ENCODE measurements at regions not wholly inside any gene's neighbourhood (a gene's known extent, or its start where the extent isn't known, plus 50 kb on each side); places are given as distances from the start of the nearest gene placed in this dataset.
"Not testable (repeated sequence)": the region's sequence is repeated elsewhere in the genome, so short reads cannot be mapped to it uniquely, and the experiment has no call there.

DNA sequence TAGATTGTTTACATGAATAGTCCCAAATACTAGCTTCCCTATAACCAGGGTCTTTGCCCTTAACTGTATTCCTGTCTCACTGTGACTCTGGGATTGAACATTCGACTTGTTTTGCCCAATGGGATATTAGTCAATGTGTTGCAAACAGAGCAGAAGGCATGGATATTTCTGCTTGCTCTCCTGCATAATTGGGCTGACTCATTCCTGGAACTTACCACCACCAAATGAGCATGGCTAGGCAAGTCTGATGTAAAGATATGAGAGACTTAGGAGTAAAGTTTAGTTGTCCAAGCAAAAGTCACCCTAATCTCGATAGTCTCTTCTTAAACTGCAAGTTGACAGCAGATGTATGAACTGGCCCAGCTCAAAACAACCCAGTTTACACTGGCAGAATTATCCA lies 273.5 kb upstream of the CCNG1 start:
- TF ChIP-seq, protein P1, sequence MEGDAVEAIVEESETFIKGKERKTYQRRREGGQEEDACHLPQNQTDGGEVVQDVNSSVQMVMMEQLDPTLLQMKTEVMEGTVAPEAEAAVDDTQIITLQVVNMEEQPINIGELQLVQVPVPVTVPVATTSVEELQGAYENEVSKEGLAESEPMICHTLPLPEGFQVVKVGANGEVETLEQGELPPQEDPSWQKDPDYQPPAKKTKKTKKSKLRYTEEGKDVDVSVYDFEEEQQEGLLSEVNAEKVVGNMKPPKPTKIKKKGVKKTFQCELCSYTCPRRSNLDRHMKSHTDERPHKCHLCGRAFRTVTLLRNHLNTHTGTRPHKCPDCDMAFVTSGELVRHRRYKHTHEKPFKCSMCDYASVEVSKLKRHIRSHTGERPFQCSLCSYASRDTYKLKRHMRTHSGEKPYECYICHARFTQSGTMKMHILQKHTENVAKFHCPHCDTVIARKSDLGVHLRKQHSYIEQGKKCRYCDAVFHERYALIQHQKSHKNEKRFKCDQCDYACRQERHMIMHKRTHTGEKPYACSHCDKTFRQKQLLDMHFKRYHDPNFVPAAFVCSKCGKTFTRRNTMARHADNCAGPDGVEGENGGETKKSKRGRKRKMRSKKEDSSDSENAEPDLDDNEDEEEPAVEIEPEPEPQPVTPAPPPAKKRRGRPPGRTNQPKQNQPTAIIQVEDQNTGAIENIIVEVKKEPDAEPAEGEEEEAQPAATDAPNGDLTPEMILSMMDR (IDR thresholded peaks at IDR 0.05; ENCODE audit: control insufficient read depth, insufficient read depth, low read depth, low read length, missing control alignments) = no peak
- no peak overlapping the region for H3K4me3 ChIP-seq (ENCODE audit: control insufficient read depth, low read depth, low read length)
- no peak for DNase-seq (ENCODE audit: low read depth)

DNA sequence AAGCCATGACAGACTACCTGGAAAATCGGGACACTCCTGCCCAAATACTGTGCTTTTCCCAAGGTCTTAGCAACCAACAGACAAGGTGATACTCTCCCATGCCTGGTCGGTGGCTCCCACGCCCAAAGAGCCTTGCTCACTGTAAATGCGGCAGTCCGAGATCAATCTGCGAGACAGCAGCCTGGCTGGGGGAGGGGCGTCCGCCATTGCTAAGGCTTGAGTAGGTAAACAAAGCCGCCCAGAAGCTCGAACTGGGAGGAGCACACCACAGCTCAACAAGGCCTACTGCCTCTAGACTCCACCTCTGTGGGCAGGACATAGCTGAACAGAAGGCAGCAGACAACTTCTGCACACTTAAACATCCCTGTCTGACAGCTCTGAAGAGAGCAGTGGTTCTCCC lies 272.1 kb upstream of the CCNG1 start:
- DNase-seq (ENCODE audit: low read depth) = no peak
- no peak overlapping the region for H3K4me3 ChIP-seq (ENCODE audit: control insufficient read depth, low read depth, low read length)
- TF ChIP-seq, protein P1 (IDR thresholded peaks at IDR 0.05; ENCODE audit: control insufficient read depth, insufficient read depth, low read depth, low read length, missing control alignments) = no peak

DNA sequence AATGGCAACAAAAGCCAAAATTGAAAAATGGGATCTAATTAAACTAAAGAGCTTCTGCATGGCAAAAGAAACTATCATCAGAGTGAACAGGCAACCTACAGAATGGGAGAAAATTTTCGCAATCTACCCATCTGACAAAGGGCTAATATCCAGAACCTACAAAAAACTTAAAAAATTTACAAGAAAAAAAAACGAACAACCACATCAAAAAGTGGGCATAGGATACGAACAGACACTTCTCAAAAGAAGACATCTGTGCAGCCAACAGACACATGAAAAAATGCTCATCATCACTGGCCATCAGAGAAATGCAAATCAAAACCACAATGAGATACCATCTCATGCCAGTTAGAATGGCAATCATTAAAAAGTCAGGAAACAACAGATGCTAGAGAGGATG lies 267.2 kb upstream of the CCNG1 start:
- not testable (repeated sequence) for DNase-seq (ENCODE audit: low read depth); H3K4me3 ChIP-seq (ENCODE audit: control insufficient read depth, low read depth, low read length)

DNA sequence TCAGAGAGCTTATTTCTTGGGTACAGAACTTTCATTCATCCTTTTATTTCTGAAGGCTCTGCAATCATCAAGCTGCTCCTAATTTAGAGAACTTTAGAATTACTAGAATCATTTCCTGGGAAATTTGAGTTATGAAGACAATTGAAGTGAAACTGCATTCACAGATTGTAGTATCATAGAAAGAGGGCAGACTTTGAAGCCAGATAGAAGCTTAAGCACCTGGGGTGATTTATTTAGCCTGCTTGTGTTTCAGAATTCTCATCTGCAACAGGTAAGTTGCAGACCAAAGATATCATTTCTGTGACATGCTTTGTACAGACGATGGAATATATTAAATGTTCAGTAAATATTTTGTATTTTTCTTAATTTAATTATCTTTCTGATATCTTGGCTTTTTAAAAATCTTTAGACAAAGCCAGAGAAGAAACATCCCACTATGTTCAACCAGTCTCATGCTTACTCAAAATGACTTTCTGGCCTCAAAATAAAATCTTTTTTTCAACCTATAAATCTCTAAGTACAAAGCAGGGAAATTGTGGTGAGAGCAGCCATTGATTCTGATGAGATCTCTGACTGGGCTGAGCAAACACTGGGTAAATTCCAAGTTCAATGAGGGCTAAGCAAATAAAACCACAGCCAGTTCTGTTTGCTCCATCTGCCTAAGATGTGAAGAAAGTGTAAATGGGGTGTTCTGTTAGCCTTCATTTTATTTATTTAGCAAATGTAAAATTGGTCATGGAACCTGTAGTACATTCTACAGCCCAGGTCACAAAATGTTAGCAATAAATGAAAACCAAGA lies 264.7 kb upstream of the CCNG1 start:
- no peak overlapping the region for H3K4me3 ChIP-seq (ENCODE audit: control insufficient read depth, low read depth, low read length)
- TF ChIP-seq, protein P1 (IDR thresholded peaks at IDR 0.05; ENCODE audit: control insufficient read depth, insufficient read depth, low read depth, low read length, missing control alignments) = no peak
- DNase-seq (ENCODE audit: low read depth) = no peak

DNA sequence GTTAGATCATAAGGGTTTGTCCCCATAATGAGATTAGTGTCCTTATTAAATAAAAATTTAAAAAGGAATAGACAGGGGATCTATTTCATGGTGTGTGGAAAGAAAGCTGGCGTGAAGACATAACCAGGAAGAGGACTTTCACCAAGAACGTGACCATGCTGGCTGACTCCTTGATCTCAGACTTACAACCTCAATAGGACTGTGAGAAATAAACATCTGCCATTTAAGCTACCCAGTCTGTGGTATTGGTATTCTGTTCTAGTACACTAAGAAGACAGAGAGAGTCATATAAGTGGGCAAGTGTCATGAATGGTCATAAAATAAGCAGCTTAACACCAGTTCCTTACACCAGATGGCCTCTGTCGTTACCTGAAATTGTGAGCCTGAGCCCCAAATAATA lies 259.4 kb upstream of the CCNG1 start:
- DNase-seq (ENCODE audit: low read depth) = no peak
- H3K4me3 ChIP-seq (ENCODE audit: control insufficient read depth, low read depth, low read length) = no peak overlapping the region
- TF ChIP-seq, protein P1 (IDR thresholded peaks at IDR 0.05; ENCODE audit: control insufficient read depth, insufficient read depth, low read depth, low read length, missing control alignments) = no peak

DNA sequence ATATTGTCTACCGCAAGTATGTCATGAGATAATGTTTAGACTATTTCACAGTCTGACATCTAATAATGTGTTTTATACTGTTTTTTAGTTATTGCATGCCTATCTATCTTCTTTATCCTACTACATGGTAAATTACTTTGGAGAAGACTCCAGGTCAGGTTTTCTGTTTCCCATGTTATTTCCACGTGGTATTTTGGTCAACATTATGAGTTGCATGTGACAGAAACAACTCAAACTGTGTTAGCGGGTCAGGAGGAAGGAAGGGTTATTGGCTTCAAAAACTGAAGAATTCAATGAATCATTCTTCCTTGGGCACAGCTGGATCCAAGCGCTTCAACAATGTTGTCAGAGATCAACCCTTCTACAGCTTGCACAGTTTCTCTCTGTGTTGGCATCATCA lies 252.1 kb upstream of the CCNG1 start:
- no peak overlapping the region for H3K4me3 ChIP-seq (ENCODE audit: control insufficient read depth, low read depth, low read length)
- DNase-seq (ENCODE audit: low read depth) = no peak
- TF ChIP-seq, protein P1 (IDR thresholded peaks at IDR 0.05; ENCODE audit: control insufficient read depth, insufficient read depth, low read depth, low read length, missing control alignments) = no peak

DNA sequence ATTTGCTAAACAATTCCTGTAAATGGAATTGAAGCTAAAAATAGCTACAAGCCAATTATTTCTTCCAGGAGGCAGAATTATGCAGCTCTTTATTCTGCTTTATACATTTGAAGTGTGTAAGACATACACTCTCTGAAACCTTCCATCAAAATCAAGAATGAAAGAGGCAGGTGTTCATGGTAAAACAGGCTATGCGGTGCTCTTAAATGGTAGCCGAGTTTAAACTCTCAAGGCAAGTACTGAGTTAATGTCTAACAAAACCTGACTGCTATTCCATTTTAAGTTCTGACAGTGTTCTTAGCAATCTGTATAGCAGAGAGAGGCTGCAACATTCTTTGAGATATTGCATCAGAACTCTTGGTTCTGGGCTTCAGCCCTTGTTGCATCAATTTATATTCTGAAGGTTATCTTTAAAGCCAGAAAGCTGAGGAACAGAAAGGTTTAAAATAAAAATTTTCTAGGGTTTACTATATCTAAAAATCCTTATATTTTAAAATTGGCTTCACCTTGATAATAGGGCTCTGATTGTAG lies 248.3 kb upstream of the CCNG1 start:
- no peak overlapping the region for H3K4me3 ChIP-seq (ENCODE audit: control insufficient read depth, low read depth, low read length)
- TF ChIP-seq, protein P1 (IDR thresholded peaks at IDR 0.05; ENCODE audit: control insufficient read depth, insufficient read depth, low read depth, low read length, missing control alignments) = no peak
- DNase-seq (ENCODE audit: low read depth) = no peak

All from AG09309 (cell line).